ENCODE measurements at regions not wholly inside any gene's neighbourhood (a gene's known extent, or its start where the extent isn't known, plus 50 kb on each side); places are given as distances from the start of the nearest gene placed in this dataset.

DNA sequence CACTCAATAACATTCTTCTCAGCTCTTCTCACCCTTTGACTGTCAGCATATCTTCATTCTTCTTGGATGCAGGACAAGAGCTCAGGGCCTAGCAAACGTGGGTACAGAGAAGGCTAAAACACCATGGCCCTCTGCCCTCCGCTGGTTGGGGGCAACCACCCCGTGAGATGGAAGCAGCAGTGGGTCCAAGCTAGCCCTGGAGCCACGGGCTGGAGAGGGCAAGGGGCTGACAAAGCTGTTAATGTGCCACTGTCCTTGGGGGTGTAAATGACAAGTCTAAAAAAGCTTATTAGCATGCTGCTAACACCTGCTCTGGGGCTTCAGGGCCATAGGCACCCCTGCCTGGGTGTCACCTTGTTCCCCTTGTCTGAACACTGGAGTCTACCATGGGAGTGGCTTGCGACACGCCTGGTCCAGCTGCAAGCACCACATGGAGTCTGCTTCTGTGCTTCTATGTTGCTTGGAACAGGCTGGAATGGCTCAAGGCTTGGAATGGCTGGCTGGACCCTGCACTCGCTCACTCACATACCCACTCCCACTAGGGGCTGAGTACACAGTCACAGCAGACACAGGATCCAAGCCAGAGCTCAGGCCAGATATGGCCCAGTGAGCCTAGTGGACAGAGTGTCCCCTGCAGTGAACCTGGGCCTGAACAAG, 246.0 kb downstream of the PCDH10 start:
- TF ChIP-seq CTCF (IDR thresholded peaks at IDR 0.05; ENCODE audit: insufficient read depth, low read length), result no peak
- no peak for TF ChIP-seq POLR2AphosphoS5 (IDR thresholded peaks at IDR 0.05; ENCODE audit: low read depth)
- TF ChIP-seq SPI1 (IDR thresholded peaks at IDR 0.05; ENCODE audit: borderline replicate concordance, low read depth), result no peak
